SW 1271 (cell line): ENCODE measurements at regions not wholly inside any gene's neighbourhood (a gene's known extent, or its start where the extent isn't known, plus 50 kb on each side); places are given as distances from the start of the nearest gene placed in this dataset.

ENCODE experiments used
- DNase-seq, 2 experiments: peaks; one replicate each; lab custom pipeline; 2025; lab: John Stamatoyannopoulos, UW

GRCh38 chr2:17303521-17303920 is 214.7 kb downstream of the RAD51AP2 start:
- DNase-seq, result no peak

GRCh38 chr2:17303054-17303453 is 215.2 kb downstream of the RAD51AP2 start:
- no peak for DNase-seq

GRCh38 chr2:17302281-17302680 is 216.0 kb downstream of the RAD51AP2 start:
- no peak for DNase-seq

GRCh38 chr2:17301437-17301836 is 216.8 kb downstream of the RAD51AP2 start:
- DNase-seq, result no peak

GRCh38 chr2:17299891-17300540 is 218.2 kb downstream of the RAD51AP2 start:
- no peak for DNase-seq

- no peak for DNase-seq
Observed at GRCh38 chr2:17298453-17298852, 219.8 kb downstream of the RAD51AP2 start.

- no peak for DNase-seq
Observed at GRCh38 chr2:17296686-17297085, 221.6 kb downstream of the RAD51AP2 start.

- DNase-seq, result no peak
Observed at GRCh38 chr2:17289669-17290068, 228.6 kb downstream of the RAD51AP2 start.

GRCh38 chr2:17287183-17287582 is 231.1 kb downstream of the RAD51AP2 start:
- no peak for DNase-seq

GRCh38 chr2:17282826-17283225 is 235.4 kb downstream of the RAD51AP2 start:
- no peak for DNase-seq

GRCh38 chr2:17282245-17282644 is 236.0 kb downstream of the RAD51AP2 start:
- no peak for DNase-seq

GRCh38 chr2:17276220-17276619 is 242.0 kb downstream of the RAD51AP2 start:
- DNase-seq, result no peak

- no peak for DNase-seq
Observed at GRCh38 chr2:17272652-17273525, 245.4 kb downstream of the RAD51AP2 start.

- no peak for DNase-seq
Observed at GRCh38 chr2:17272170-17272569, 246.1 kb downstream of the RAD51AP2 start.

- no peak for DNase-seq
Observed at GRCh38 chr2:17271416-17271815, 246.8 kb downstream of the RAD51AP2 start.

GRCh38 chr2:17270894-17271293 is 247.3 kb downstream of the RAD51AP2 start:
- DNase-seq, result no peak

- DNase-seq, result no peak
Observed at GRCh38 chr2:17263570-17263968, 254.7 kb downstream of the RAD51AP2 start.

GRCh38 chr2:17262854-17263569 is 255.2 kb downstream of the RAD51AP2 start:
- no peak for DNase-seq

- no peak for DNase-seq
Observed at GRCh38 chr2:17259613-17260012, 258.6 kb downstream of the RAD51AP2 start.

- no peak for DNase-seq
Observed at GRCh38 chr2:17258861-17259260, 259.4 kb downstream of the RAD51AP2 start.

GRCh38 chr2:17257189-17257909 is 260.9 kb downstream of the RAD51AP2 start:
- no peak for DNase-seq

GRCh38 chr2:17255071-17255470 is 263.2 kb downstream of the RAD51AP2 start:
- no peak for DNase-seq
